Urinary bladder (tissue), 3 donors: ENCODE measurements at regions not wholly inside any gene's neighbourhood (a gene's known extent, or its start where the extent isn't known, plus 50 kb on each side); places are given as distances from the start of the nearest gene placed in this dataset.
"Not testable (repeated sequence)": the region's sequence is repeated elsewhere in the genome, so short reads cannot be mapped to it uniquely, and the experiment has no call there.

Experiments
- DNase-seq: peaks from one replicate; pipeline ENCODE4 v3.0.0-alpha.2; 2015; ENCODE audit errors: extremely low spot score
- H3K27ac ChIP-seq: one replicate; pipeline ENCODE4 v1.5.1; 2013; ENCODE audit warnings: low read depth, mild to moderate bottlenecking, moderate library complexity
- H3K36me3 ChIP-seq: one replicate; pipeline ENCODE4 v1.6.1; 2013; ENCODE audit warnings: mild to moderate bottlenecking, moderate library complexity; ENCODE audit not compliant: insufficient read depth
- H3K4me1 ChIP-seq: one replicate; pipeline ENCODE4 v1.6.1; 2013; ENCODE audit warnings: mild to moderate bottlenecking, moderate library complexity; ENCODE audit not compliant: insufficient read depth
- H3K4me3 ChIP-seq: one replicate; pipeline ENCODE4 v1.5.1; 2013; ENCODE audit warnings: low read depth, low read length
- WGBS: extraction: QIAGEN DNeasy Blood & Tissue Kit; methylation state at CpG from one replicate; pipeline ENCODE4 v1.1.7; 2013; 5-methylcytosine and 5-hydroxymethylcytosine counted together
- donor health status: healthy with polysubstance abuse.
- donor health status: healthy.

- Histone ChIP-seq H3K36me3 (no peaks in the 10 kb centered on the region), H3K4me1 (no peaks in the 10 kb centered on the region), H3K4me3 (no peak overlapping the region), H3K27ac (no peak overlapping the region)
- DNase-seq = no peak
- WGBS = 74% methylated on average over 1 of the region's 1 CpG
These were observed 116.9 kb downstream of the NFKBIZ start for GRCh38 chr3:101966226-101966625.

GRCh38 chr3:101970212-101970611 lies 120.9 kb downstream of the NFKBIZ start:
- whole genome bisulfite sequencing = 98% methylated on average over 4 of the region's 4 CpGs
- no peaks in the 10 kb centered on the region for H3K36me3 ChIP-seq
- no peak overlapping the region for H3K27ac ChIP-seq
- H3K4me3 ChIP-seq = no peak overlapping the region
- no peak for DNase-seq
- H3K4me1 ChIP-seq = no peaks in the 10 kb centered on the region

- H3K4me1 ChIP-seq = no peaks in the 10 kb centered on the region
- DNase-seq = no peak
- H3K4me3 ChIP-seq = no peak overlapping the region
- WGBS = 91% methylated on average over 6 of the region's 6 CpGs
- H3K27ac ChIP-seq = no peak overlapping the region
- H3K36me3 ChIP-seq = no peaks in the 10 kb centered on the region
These were observed 121.6 kb downstream of the NFKBIZ start for GRCh38 chr3:101970905-101971304.

- 73% methylated on average over 2 of the region's 2 CpGs for WGBS
- no peak for DNase-seq
- H3K36me3 ChIP-seq = no peaks in the 10 kb centered on the region
- H3K27ac ChIP-seq = no peak overlapping the region
- no peak overlapping the region for H3K4me3 ChIP-seq
- no peaks in the 10 kb centered on the region for H3K4me1 ChIP-seq
These were observed 123.3 kb downstream of the NFKBIZ start for GRCh38 chr3:101972430-101973162.

GRCh38 chr3:101973163-101973505 lies 123.8 kb downstream of the NFKBIZ start:
- H3K4me1 ChIP-seq = no peaks in the 10 kb centered on the region
- 76% methylated on average over 1 of the region's 1 CpG for WGBS
- H3K4me3 ChIP-seq = no peak overlapping the region
- no peak for DNase-seq
- H3K27ac ChIP-seq = no peak overlapping the region
- no peaks in the 10 kb centered on the region for H3K36me3 ChIP-seq

- 98% methylated on average over 1 of the region's 1 CpG for WGBS
- H3K27ac ChIP-seq, DNase-seq, H3K36me3 ChIP-seq, H3K4me1 ChIP-seq, H3K4me3 ChIP-seq: not testable (repeated sequence)
These were observed 126.1 kb downstream of the NFKBIZ start for GRCh38 chr3:101975415-101975814.

- Histone ChIP-seq H3K4me3 (no peak overlapping the region), H3K4me1 (no peaks in the 10 kb centered on the region), H3K36me3 (no peaks in the 10 kb centered on the region), H3K27ac (no peak overlapping the region)
- 81% methylated on average over 1 of the region's 1 CpG for WGBS
- DNase-seq = no peak
These were observed 127.2 kb downstream of the NFKBIZ start for GRCh38 chr3:101976473-101976872.

- WGBS = 58% methylated on average over 2 of the region's 2 CpGs
- Histone ChIP-seq H3K27ac (no peak overlapping the region), H3K4me3 (no peak overlapping the region), H3K36me3 (no peaks in the 10 kb centered on the region), H3K4me1 (no peaks in the 10 kb centered on the region)
- DNase-seq = no peak
These were observed 129.0 kb downstream of the NFKBIZ start for GRCh38 chr3:101978348-101978747.

- no peak for DNase-seq
- Histone ChIP-seq H3K27ac (no peak overlapping the region), H3K4me3 (no peak overlapping the region), H3K36me3 (no peaks in the 10 kb centered on the region), H3K4me1 (peaks cover under 1% of the 10 kb centered on the region)
- 93% methylated on average over 3 of the region's 3 CpGs for WGBS
These were observed 129.7 kb downstream of the NFKBIZ start for GRCh38 chr3:101979033-101979432.

- WGBS = 82% methylated on average over 4 of the region's 4 CpGs
- Histone ChIP-seq H3K27ac (no peak overlapping the region), H3K4me1 (peaks cover 1% of the 10 kb centered on the region), H3K4me3 (no peak overlapping the region), H3K36me3 (no peaks in the 10 kb centered on the region)
- DNase-seq = peak; percentile 6
These were observed 135.0 kb downstream of the NFKBIZ start for GRCh38 chr3:101984356-101984755.

- Histone ChIP-seq H3K4me1 (peaks cover 1% of the 10 kb centered on the region), H3K4me3 (no peak overlapping the region), H3K27ac (no peak overlapping the region), H3K36me3 (no peaks in the 10 kb centered on the region)
- DNase-seq = no peak
- WGBS = 90% methylated on average over 3 of the region's 3 CpGs
These were observed 139.3 kb downstream of the NFKBIZ start for GRCh38 chr3:101988596-101988995.

GRCh38 chr3:101989578-101990200 lies 140.4 kb downstream of the NFKBIZ start:
- H3K4me1 ChIP-seq = no peaks in the 10 kb centered on the region
- DNase-seq = no peak
- no peaks in the 10 kb centered on the region for H3K36me3 ChIP-seq
- H3K4me3 ChIP-seq = no peak overlapping the region
- WGBS = 84% methylated on average over 5 of the region's 5 CpGs
- H3K27ac ChIP-seq = no peak overlapping the region

GRCh38 chr3:101992863-101993262 lies 143.5 kb downstream of the NFKBIZ start:
- no peak overlapping the region for H3K27ac ChIP-seq
- WGBS = 81% methylated on average over 2 of the region's 2 CpGs
- no peaks in the 10 kb centered on the region for H3K36me3 ChIP-seq
- DNase-seq = no peak
- no peak overlapping the region for H3K4me3 ChIP-seq
- H3K4me1 ChIP-seq = no peaks in the 10 kb centered on the region

GRCh38 chr3:101994386-101994785 lies 145.1 kb downstream of the NFKBIZ start:
- Histone ChIP-seq H3K36me3 (no peaks in the 10 kb centered on the region), H3K27ac (no peak overlapping the region), H3K4me1 (no peaks in the 10 kb centered on the region), H3K4me3 (no peak overlapping the region)
- DNase-seq = no peak
- WGBS = 84% methylated on average over 3 of the region's 3 CpGs
